Astrocyte (in vitro differentiated cells and primary cell): ENCODE measurements at regions not wholly inside any gene's neighbourhood (a gene's known extent, or its start where the extent isn't known, plus 50 kb on each side); places are given as distances from the start of the nearest gene placed in this dataset.

Experiments
- EZH2 ChIP-seq: IDR thresholded peaks from 2 replicates; pipeline ENCODE4 v1.6.1; 2012; ENCODE audit warnings: mild to moderate bottlenecking, low read length, inconsistent platforms; ENCODE audit not compliant: insufficient read depth
- TF ChIP-seq, protein P1 (sequence below): IDR thresholded peaks from 2 replicates; pipeline ENCODE4 v1.5.1; 2011; ENCODE audit warnings: low read depth, mild to moderate bottlenecking, inconsistent platforms, low read length, moderate library complexity; ENCODE audit not compliant: insufficient read depth

DNA sequence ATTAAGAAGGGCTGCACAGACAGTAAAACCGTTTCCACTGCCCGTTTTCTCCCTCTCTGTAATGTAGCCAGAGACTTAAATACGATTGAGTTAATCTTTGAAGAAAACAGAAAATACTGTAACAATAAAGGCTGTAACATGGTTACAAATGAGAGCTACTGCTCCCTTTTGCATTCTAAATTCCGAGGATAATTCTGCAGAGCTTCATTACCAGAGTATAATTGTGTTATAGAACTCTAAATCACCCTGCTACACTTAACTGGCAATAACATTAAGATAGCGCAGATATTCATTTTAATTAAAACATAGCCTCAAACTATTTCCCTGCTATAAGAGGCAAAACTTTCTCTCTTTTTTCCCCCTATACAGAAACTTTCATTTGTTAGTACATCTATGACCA is 283.7 kb upstream of the BRINP1 start:
- TF ChIP-seq, protein P1, sequence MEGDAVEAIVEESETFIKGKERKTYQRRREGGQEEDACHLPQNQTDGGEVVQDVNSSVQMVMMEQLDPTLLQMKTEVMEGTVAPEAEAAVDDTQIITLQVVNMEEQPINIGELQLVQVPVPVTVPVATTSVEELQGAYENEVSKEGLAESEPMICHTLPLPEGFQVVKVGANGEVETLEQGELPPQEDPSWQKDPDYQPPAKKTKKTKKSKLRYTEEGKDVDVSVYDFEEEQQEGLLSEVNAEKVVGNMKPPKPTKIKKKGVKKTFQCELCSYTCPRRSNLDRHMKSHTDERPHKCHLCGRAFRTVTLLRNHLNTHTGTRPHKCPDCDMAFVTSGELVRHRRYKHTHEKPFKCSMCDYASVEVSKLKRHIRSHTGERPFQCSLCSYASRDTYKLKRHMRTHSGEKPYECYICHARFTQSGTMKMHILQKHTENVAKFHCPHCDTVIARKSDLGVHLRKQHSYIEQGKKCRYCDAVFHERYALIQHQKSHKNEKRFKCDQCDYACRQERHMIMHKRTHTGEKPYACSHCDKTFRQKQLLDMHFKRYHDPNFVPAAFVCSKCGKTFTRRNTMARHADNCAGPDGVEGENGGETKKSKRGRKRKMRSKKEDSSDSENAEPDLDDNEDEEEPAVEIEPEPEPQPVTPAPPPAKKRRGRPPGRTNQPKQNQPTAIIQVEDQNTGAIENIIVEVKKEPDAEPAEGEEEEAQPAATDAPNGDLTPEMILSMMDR: no peak
- no peak for TF ChIP-seq EZH2
